IMR-90 (cell line): ENCODE measurements at regions not wholly inside any gene's neighbourhood (a gene's known extent, or its start where the extent isn't known, plus 50 kb on each side); places are given as distances from the start of the nearest gene placed in this dataset.

ENCODE experiments used
- ATAC-seq: fragments of 200-7000 bp; cut with Tn5 transposase; 2 replicates; pipeline ENCODE4 v1.9.1; 2020; ENCODE audit warnings: low read depth, mild to moderate bottlenecking, moderate library complexity
- BruUV-seq: library from RNA; stranded (reverse); fragments of 400-500 nt; replicated peaks from 2 replicates; lab custom pipeline; 2021; lab: Mats Ljungman, UMichigan
- CTCF ChIA-PET: fragments of 300-600 bp; formaldehyde crosslinking; extraction: SDS; loops from one replicate; lab custom pipeline; 2021; ENCODE audit warnings: antibody characterized with exemption; lab: Yijun Ruan, JAX
- POLR2A ChIA-PET: fragments of 300-600 bp; sonication (Branson Sonifier 250); formaldehyde crosslinking; loops from one replicate; lab custom pipeline; 2022; ENCODE audit warnings: antibody characterized with exemption; ENCODE audit not compliant: unreplicated experiment; lab: Charles Lee
- DNase-seq: peaks from one replicate; pipeline ENCODE4 v3.0.0; 2013
- H2AFZ ChIP-seq: replicated peaks from 2 replicates; pipeline ENCODE3; 2013; ENCODE audit warnings: low read length, mild to moderate bottlenecking; ENCODE audit not compliant: poor library complexity
- H2AK5ac ChIP-seq: 2 replicates; pipeline ENCODE4 v1.6.1; 2013; ENCODE audit warnings: low read depth, low read length, inconsistent platforms
- H2AK9ac ChIP-seq: replicated peaks from 2 replicates; pipeline ENCODE3; 2013; ENCODE audit warnings: mild to moderate bottlenecking, low read depth, low read length, moderate library complexity; ENCODE audit not compliant: poor library complexity
- H2BK120ac ChIP-seq: 2 replicates; pipeline ENCODE4 v1.6.1; 2013; ENCODE audit warnings: low read depth, low read length, inconsistent platforms
- H2BK15ac ChIP-seq: 3 replicates; pipeline ENCODE4 v1.6.1; 2013; ENCODE audit warnings: low read depth, low read length, inconsistent platforms
- H2BK20ac ChIP-seq: 2 replicates; pipeline ENCODE4 v1.6.1; 2013; ENCODE audit warnings: low read depth, mild to moderate bottlenecking, inconsistent platforms, low read length, moderate library complexity
- H2BK5ac ChIP-seq: 2 replicates; pipeline ENCODE4 v1.6.1; 2013; ENCODE audit warnings: mild to moderate bottlenecking, low read depth, low read length, inconsistent platforms; ENCODE audit not compliant: poor library complexity, severe bottlenecking
- H3K14ac ChIP-seq: replicated peaks from 2 replicates; pipeline ENCODE4 v1.6.1; 2013; ENCODE audit warnings: low read depth, low read length, inconsistent platforms
- H3K18ac ChIP-seq: 2 replicates; pipeline ENCODE4 v1.6.1; 2013; ENCODE audit warnings: low read depth, low read length, control low read depth
- H3K23ac ChIP-seq: 2 replicates; pipeline ENCODE4 v1.6.1; 2013; ENCODE audit warnings: low read depth, low read length, inconsistent platforms
- H3K27ac ChIP-seq: 2 replicates; pipeline ENCODE4 v1.5.1; 2013; ENCODE audit warnings: mild to moderate bottlenecking, control low read depth, low read length; ENCODE audit not compliant: insufficient read depth
- H3K27me3 ChIP-seq: 2 replicates; pipeline ENCODE4 v1.6.1; 2013; ENCODE audit warnings: low read length; ENCODE audit not compliant: control insufficient read depth, insufficient read depth
- H3K36me3 ChIP-seq: 2 replicates; pipeline ENCODE4 v1.6.1; 2013; ENCODE audit warnings: low read length, mixed read lengths; ENCODE audit not compliant: control insufficient read depth, insufficient read depth
- H3K4ac ChIP-seq: 2 replicates; pipeline ENCODE4 v1.6.1; 2013; ENCODE audit warnings: low read depth, low read length, inconsistent platforms
- H3K4me1 ChIP-seq: 2 replicates; pipeline ENCODE4 v1.6.1; 2013; ENCODE audit warnings: low read length, mixed read lengths; ENCODE audit not compliant: control insufficient read depth, insufficient read depth
- H3K4me2 ChIP-seq: 2 replicates; pipeline ENCODE4 v1.6.1; 2013; ENCODE audit warnings: low read depth, mild to moderate bottlenecking, control low read depth, low read length, moderate library complexity
- H3K4me3 ChIP-seq: 2 replicates; pipeline ENCODE4 v1.5.1; 2013; ENCODE audit warnings: low read depth, mild to moderate bottlenecking, control low read depth, low read length, moderate library complexity; ENCODE audit not compliant: insufficient read depth
- H3K56ac ChIP-seq: 2 replicates; pipeline ENCODE4 v1.6.1; 2013; ENCODE audit warnings: low read length, inconsistent platforms; ENCODE audit not compliant: insufficient read depth; ENCODE audit errors: extremely low read depth
- H3K79me1 ChIP-seq, 2 experiments: 2 replicates each; pipeline ENCODE4 v1.6.1; 2013; ENCODE audit warnings: low read length in 2 of 2, inconsistent platforms in 1 of 2, low read depth in 1 of 2
- H3K9ac ChIP-seq: 2 replicates; pipeline ENCODE4 v1.6.1; 2013; ENCODE audit warnings: low read depth, low read length, control low read depth
- H3K9me1 ChIP-seq: 2 replicates; pipeline ENCODE4 v1.6.1; 2013; ENCODE audit warnings: low read length, inconsistent platforms; ENCODE audit not compliant: insufficient read depth
- H3K9me3 ChIP-seq: 2 replicates; pipeline ENCODE4 v1.6.1; 2013; ENCODE audit warnings: low read length; ENCODE audit not compliant: control insufficient read depth, insufficient read depth
- H4K20me1 ChIP-seq: 2 replicates; pipeline ENCODE4 v1.6.1; 2013; ENCODE audit warnings: low read length, inconsistent platforms; ENCODE audit not compliant: insufficient read depth
- H4K5ac ChIP-seq: 2 replicates; pipeline ENCODE4 v1.6.1; 2013; ENCODE audit warnings: mild to moderate bottlenecking, low read depth, low read length, control low read depth
- H4K8ac ChIP-seq, 2 experiments: 2 replicates each; pipeline ENCODE4 v1.6.1; 2013; ENCODE audit warnings: low read depth in 2 of 2, low read length in 2 of 2, control low read depth in 1 of 2, inconsistent platforms in 1 of 2
- H4K91ac ChIP-seq: 2 replicates; pipeline ENCODE4 v1.6.1; 2013; ENCODE audit warnings: low read depth, low read length, inconsistent platforms; ENCODE audit not compliant: insufficient read depth
- BHLHE40 ChIP-seq: fragments of 150-350 bp; IDR thresholded peaks from 2 replicates; pipeline ENCODE4 v1.6.1; 2016; ENCODE audit warnings: mild to moderate bottlenecking, low read depth, low read length
- CEBPB ChIP-seq: IDR thresholded peaks from 2 replicates; pipeline ENCODE4 v1.6.1; 2012; ENCODE audit warnings: low read depth, low read length, improper control_type of control experiment
- CHD1 ChIP-seq: IDR thresholded peaks from 2 replicates; pipeline ENCODE4 v1.6.1; 2012; ENCODE audit warnings: low read depth, low read length, improper control_type of control experiment
- CTCF ChIP-seq: conservative IDR thresholded peaks from 2 replicates; pipeline ENCODE4 v1.5.1; 2012; ENCODE audit warnings: mild to moderate bottlenecking, low read depth, low read length, improper control_type of control experiment
- ELK1 ChIP-seq: fragments of 150-350 bp; IDR thresholded peaks from 2 replicates; pipeline ENCODE4 v1.6.1; 2016; ENCODE audit warnings: low read depth, mild to moderate bottlenecking, low read length, moderate library complexity, borderline replicate concordance
- MAZ ChIP-seq: IDR thresholded peaks from 2 replicates; pipeline ENCODE4 v1.6.1; 2012; ENCODE audit warnings: low read depth, mild to moderate bottlenecking, low read length, improper control_type of control experiment, moderate library complexity, borderline replicate concordance
- NFE2L2 ChIP-seq: fragments of 150-350 bp; IDR thresholded peaks from 2 replicates; pipeline ENCODE4 v1.6.1; 2016; ENCODE audit warnings: low read depth, mild to moderate bottlenecking, low read length
- POLR2A ChIP-seq: IDR thresholded peaks from 2 replicates; pipeline ENCODE4 v1.6.1; 2012; ENCODE audit warnings: mild to moderate bottlenecking, low read depth, low read length
- RCOR1 ChIP-seq: IDR thresholded peaks from 2 replicates; pipeline ENCODE4 v1.6.1; 2012; ENCODE audit warnings: mild to moderate bottlenecking, low read length, improper control_type of control experiment; ENCODE audit not compliant: insufficient replicate concordance
- RFX5 ChIP-seq: IDR thresholded peaks from 2 replicates; pipeline ENCODE4 v1.8.0; 2012; ENCODE audit warnings: low read depth, mild to moderate bottlenecking, low read length, moderate library complexity
- SMC3 ChIP-seq: fragments of 150-350 bp; IDR thresholded peaks from 2 replicates; pipeline ENCODE4 v1.6.1; 2016; ENCODE audit warnings: low read depth, mild to moderate bottlenecking, antibody characterized with exemption, low read length, moderate library complexity
- USF2 ChIP-seq: fragments of 150-350 bp; IDR thresholded peaks from 2 replicates; pipeline ENCODE4 v1.6.1; 2017; ENCODE audit warnings: mild to moderate bottlenecking, antibody characterized with exemption, low read length, low read depth
- WGBS, 2 experiments: methylation state at CpG; one replicate each; pipeline versions ENCODE4 v1.1.5 to v1.1.7; 2013; ENCODE audit warnings: missing lambda C conversion rate in 2 of 2; ENCODE audit not compliant: insufficient read length in 1 of 2; ENCODE audit errors: extremely low coverage in 2 of 2; 5-methylcytosine and 5-hydroxymethylcytosine counted together
- dilution Hi-C: fragments of 300-500 bp; cut with HindIII; formaldehyde crosslinking; loops from one replicate; pipeline ENCODE4 v1.14.3; 2018; ENCODE audit warnings: low sequenced_read_pairs; ENCODE audit not compliant: unreplicated experiment
- in situ Hi-C: fragments of 300-500 bp; cut with MboI; formaldehyde crosslinking; loops from 3 replicates; pipeline ENCODE4 v1.14.3; 2019; ENCODE audit warnings: low sequenced_read_pairs, inconsistent platforms, mixed read lengths
- intact Hi-C: fragments of 100-400 bp; cut with micrococcal nuclease; formaldehyde crosslinking; loops from 2 replicates; pipeline ENCODE4 v1.10.0; 2022

DNA sequence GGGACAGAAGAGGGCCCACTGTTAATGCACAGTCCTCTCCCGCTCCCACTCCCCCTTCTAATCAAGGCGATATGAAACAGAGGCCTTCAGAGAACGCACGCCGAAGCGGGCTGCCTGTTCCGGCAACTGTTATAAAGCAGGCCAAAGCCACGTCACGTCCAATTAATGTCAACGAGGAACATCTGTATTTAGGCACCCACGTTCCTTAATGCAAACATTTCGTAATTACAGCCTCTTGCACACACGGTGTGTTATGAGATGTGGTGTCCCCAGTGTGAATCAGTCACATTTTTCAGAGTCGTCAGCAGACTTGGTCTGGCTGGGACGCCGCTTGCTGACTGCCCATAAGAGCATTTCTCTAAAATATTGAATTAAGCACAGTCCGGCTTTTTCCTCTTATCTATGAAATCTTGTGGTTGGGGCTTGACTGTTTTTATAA, 339.0 kb downstream of the NSG2 start:
- Histone ChIP-seq H3K56ac (no peak overlapping the region), H2BK120ac (peak overlapping the region; percentile 58; the same call in 1 of the 2 replicates), H3K18ac (no peak overlapping the region; the same call in 1 of the 2 replicates), H3K27ac (peak overlapping the region; percentile 61; the same call in 1 of the 2 replicates), H3K23ac (no peak overlapping the region), H4K5ac (no peak overlapping the region), H4K8ac (peak overlapping the region in 1 of 2 experiments; percentile 48; a peak in 2 of 4 replicates), H2BK5ac (peak overlapping the region; percentile 22), H2AFZ (peak overlapping the region; percentile 71), H2AK9ac (no peak overlapping the region), H4K91ac (no peak overlapping the region), H3K79me1 (no peaks in the 10 kb centered on the region), H2BK20ac (peak overlapping the region; percentile 45; the same call in 1 of the 2 replicates), H3K36me3 (no peaks in the 10 kb centered on the region), H2AK5ac (no peak overlapping the region), H3K4ac (no peak overlapping the region), H2BK15ac (no peak overlapping the region), H3K9me3 (no peaks in the 10 kb centered on the region), H4K20me1 (no peaks in the 10 kb centered on the region), H3K4me2 (peak overlapping the region; percentile 8; the same call in 1 of the 2 replicates), H3K9ac (no peak overlapping the region), H3K4me3 (no peak overlapping the region), H3K4me1 (peaks cover 13% of the 10 kb centered on the region), H3K14ac (no peak overlapping the region), H3K27me3 (no peaks in the 10 kb centered on the region; the same call in none of the 2 replicates), H3K9me1 (0 out of 2 replicates have a peak, but pooled peaks cover 4% of the 10 kb centered on the region)
- TF ChIP-seq RFX5 (no peak), SMC3 (no peak), USF2 (no peak), POLR2A (no peak), NFE2L2 (no peak), CHD1 (no peak), CEBPB (peak; percentile 85), RCOR1 (no peak), ELK1 (no peak), BHLHE40 (peak; percentile 80), CTCF (no peak), MAZ (no peak)
- BruUV-seq, result no TSS peak
- dilution Hi-C loops (no loop called here), in situ Hi-C loops (no loop called here), intact Hi-C loops (no loop called here)
- ATAC-seq, result peak; percentile 65
- ChIA-PET POLR2A (no interaction called here), CTCF (no interaction called here)
- DNase-seq, result peak; percentile 79
- WGBS, 2 experiments, result 30% methylated on average over 7 of the region's 17 CpGs; no CpG with 5 or more reads in 1 of the 2 experiments
